Ovary (tissue), 7 donors: ENCODE measurements at regions not wholly inside any gene's neighbourhood (a gene's known extent, or its start where the extent isn't known, plus 50 kb on each side); places are given as distances from the start of the nearest gene placed in this dataset.

Experiments
- DNase-seq, 5 donors: peaks; one replicate each; pipeline ENCODE4 v3.0.0-alpha.2; 2019 to 2020
- H3K27ac ChIP-seq, 2 donors: fragments of 200-600 bp; one replicate each; pipeline versions ENCODE4 v1.5.1 to v1.8.0; 2019 to 2022
- H3K27me3 ChIP-seq: fragments of 200-600 bp; one replicate; pipeline ENCODE4 v1.8.0; 2022
- H3K36me3 ChIP-seq: fragments of 200-600 bp; sonication (generic); one replicate; pipeline ENCODE4 v1.5.1; 2019
- H3K4me1 ChIP-seq: one replicate; pipeline ENCODE4 v1.8.1; 2013; ENCODE audit warnings: mild to moderate bottlenecking, moderate library complexity; ENCODE audit not compliant: insufficient read depth
- H3K4me3 ChIP-seq: fragments of 200-600 bp; sonication (generic); one replicate; pipeline ENCODE4 v1.5.1; 2017
- H3K9me3 ChIP-seq, 2 donors: fragments of 200-600 bp in 1 of 2; sonication (generic) in 1 of 2; one replicate each; pipeline versions ENCODE4 v1.5.1 to v1.8.1; 2013 to 2019; ENCODE audit warnings: mild to moderate bottlenecking in 1 of 2, moderate library complexity in 1 of 2
- EP300 ChIP-seq: sonication (generic); formaldehyde crosslinking; IDR thresholded peaks from one replicate; pipeline ENCODE4 v1.6.1; 2017; ENCODE audit warnings: antibody characterized with exemption
- POLR2A ChIP-seq: fragments of 450-650 bp; IDR thresholded peaks from one replicate; pipeline ENCODE4 v1.6.1; 2017; ENCODE audit warnings: antibody characterized with exemption, mild to moderate bottlenecking, moderate library complexity
- WGBS, 3 donors: extraction: QIAGEN DNeasy Blood & Tissue Kit in 1 of 3; methylation state at CpG; one replicate each; pipeline versions ENCODE4 v1.1.5 to v1.1.7; 2013 to 2017; 5-methylcytosine and 5-hydroxymethylcytosine counted together
- intact Hi-C, 4 donors: fragments of 100-400 bp; cut with DNase I; formaldehyde crosslinking; loops; one replicate each; pipeline versions ENCODE4 v1.11.0 to v1.15.1; 2022 to 2023
- TF ChIP-seq, protein P1 (sequence below), 3 donors: fragments of 450-650 bp in 2 of 3; fragments of 200-600 bp in 1 of 3; IDR thresholded peaks; one replicate each; pipeline versions ENCODE4 v1.5.1 to v1.8.0; 2016 to 2022; ENCODE audit warnings: antibody characterized with exemption in 3 of 3, mild to moderate bottlenecking in 1 of 3
- donor health status: DM: no; HTN: no; CAD: no; lungs with moderate emphysema.
- donor health status: DM: no; HTN: no; CAD: no.
- donor health status: Bipolar disorder and iron deficiency.
- donor health status: DM: no; HTN: no; CAD: no.
- donor health status: DM: yes; HTN: yes; CAD: no.

DNA sequence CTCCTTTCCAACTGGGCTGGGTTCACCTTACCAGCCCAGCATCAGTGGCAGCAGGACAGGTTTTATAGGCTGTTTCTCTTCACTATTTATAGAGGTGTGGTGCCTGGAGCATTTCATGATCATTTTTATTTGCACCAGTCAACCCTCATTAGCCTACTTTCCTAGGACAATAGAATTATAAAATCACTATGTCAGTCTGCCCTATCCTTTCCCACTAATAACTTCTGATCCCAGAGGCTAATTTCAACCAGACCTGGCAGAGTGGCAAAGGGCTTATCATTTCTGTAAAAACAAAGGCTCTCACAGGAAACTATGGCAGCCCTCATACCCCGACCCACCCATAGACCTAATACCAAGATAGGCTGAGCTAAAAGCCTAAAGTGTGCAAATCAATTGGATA, 243.5 kb upstream of the TMEFF2 start:
- DNase-seq, result no peak
- Histone ChIP-seq H3K27ac (no peak overlapping the region), H3K4me1 (no peaks in the 10 kb centered on the region), H3K4me3 (no peak overlapping the region), H3K36me3 (no peaks in the 10 kb centered on the region), H3K27me3 (no peaks in the 10 kb centered on the region), H3K9me3 (no peaks in the 10 kb centered on the region)
- WGBS, 3 donors, result 75 to 98% (median 80%) methylated on average over 1 of the region's 1 CpG
- TF ChIP-seq, protein P1, sequence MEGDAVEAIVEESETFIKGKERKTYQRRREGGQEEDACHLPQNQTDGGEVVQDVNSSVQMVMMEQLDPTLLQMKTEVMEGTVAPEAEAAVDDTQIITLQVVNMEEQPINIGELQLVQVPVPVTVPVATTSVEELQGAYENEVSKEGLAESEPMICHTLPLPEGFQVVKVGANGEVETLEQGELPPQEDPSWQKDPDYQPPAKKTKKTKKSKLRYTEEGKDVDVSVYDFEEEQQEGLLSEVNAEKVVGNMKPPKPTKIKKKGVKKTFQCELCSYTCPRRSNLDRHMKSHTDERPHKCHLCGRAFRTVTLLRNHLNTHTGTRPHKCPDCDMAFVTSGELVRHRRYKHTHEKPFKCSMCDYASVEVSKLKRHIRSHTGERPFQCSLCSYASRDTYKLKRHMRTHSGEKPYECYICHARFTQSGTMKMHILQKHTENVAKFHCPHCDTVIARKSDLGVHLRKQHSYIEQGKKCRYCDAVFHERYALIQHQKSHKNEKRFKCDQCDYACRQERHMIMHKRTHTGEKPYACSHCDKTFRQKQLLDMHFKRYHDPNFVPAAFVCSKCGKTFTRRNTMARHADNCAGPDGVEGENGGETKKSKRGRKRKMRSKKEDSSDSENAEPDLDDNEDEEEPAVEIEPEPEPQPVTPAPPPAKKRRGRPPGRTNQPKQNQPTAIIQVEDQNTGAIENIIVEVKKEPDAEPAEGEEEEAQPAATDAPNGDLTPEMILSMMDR (IDR thresholded peaks at IDR 0.05), result no peak
- TF ChIP-seq POLR2A, result no peak
- TF ChIP-seq EP300, result no peak
- intact Hi-C loops, result no loop called here

DNA sequence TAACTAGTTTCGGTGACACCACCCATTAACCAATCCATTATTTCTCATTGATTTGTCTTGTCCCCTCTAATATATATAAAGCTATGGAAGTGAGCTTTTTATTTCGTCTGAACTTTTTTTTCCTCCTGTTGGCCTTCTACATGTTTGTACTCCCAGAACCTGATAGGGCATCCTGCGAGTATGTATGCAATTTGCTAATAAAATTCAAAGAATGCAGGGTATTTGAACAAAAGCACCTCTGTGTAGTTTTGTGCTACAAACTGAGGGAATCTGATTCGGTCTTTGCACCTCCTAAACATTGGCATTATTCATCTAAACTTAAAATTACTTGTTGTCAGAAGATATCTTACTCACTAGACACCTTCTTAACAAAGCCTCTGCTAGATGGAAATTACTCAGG, 242.9 kb upstream of the TMEFF2 start:
- Histone ChIP-seq H3K9me3 (no peaks in the 10 kb centered on the region), H3K4me3 (no peak overlapping the region), H3K27ac (no peak overlapping the region), H3K27me3 (no peaks in the 10 kb centered on the region), H3K4me1 (no peaks in the 10 kb centered on the region), H3K36me3 (no peaks in the 10 kb centered on the region)
- 51 to 53% (median 52%) methylated on average over 4 of the region's 4 CpGs for WGBS, 3 donors
- no peak for DNase-seq
- TF ChIP-seq EP300 (no peak), POLR2A (no peak)
- TF ChIP-seq, protein P1 (IDR thresholded peaks at IDR 0.05), result no peak
- intact Hi-C loops, result no loop called here

DNA sequence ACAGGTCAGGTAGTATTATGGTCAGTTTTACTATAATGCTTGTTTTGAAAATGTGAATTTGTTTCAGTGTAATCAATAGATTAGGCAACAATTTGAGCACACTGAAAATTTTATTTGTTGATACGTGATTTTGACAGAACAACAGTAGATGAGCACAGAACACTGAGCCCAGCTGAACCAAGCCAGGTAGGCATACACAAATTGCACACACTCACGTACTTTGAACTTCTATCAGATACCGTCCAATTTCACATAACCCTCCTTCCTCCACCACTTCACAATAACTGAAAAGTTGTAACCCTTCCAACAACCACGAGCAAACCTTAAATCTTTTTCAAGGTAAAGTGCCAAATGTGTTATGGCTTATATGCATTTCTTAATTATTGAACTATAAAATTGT, 229.5 kb upstream of the TMEFF2 start:
- H3K27me3 ChIP-seq, result no peaks in the 10 kb centered on the region
- no peak overlapping the region for H3K4me3 ChIP-seq
- DNase-seq, result no peak
- intact Hi-C loops, result no loop called here
- 59 to 69% (median 61%) methylated on average over 4 of the region's 4 CpGs for WGBS, 3 donors
- TF ChIP-seq EP300, result no peak
- TF ChIP-seq, protein P1 (IDR thresholded peaks at IDR 0.05), result no peak
- no peak for TF ChIP-seq POLR2A
- H3K4me1 ChIP-seq, result no peaks in the 10 kb centered on the region
- no peak overlapping the region for H3K27ac ChIP-seq
- H3K9me3 ChIP-seq, result no peaks in the 10 kb centered on the region
- H3K36me3 ChIP-seq, result no peaks in the 10 kb centered on the region

DNA sequence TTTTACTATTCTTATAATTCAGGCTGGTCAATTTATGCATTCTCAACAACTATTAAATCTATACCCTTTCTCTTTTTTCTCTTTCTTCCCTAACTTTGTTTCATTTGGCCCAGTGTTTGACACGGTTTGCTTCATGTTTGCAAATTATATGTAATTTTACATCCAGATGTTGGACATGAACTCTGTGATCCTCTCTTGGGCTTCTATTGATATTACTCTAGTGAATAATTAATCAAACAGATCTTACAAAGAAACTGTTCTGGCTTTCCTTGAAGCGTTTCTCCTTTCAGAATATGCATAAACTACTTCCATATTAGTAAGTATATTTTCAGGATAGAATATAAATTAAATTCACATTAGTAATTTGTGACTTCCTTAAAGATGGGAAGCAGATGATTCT, 225.1 kb upstream of the TMEFF2 start:
- TF ChIP-seq EP300 (no peak), POLR2A (no peak)
- TF ChIP-seq, protein P1 (IDR thresholded peaks at IDR 0.05), result no peak
- 46 to 59% (median 57%) methylated on average over 2 of the region's 2 CpGs for WGBS, 3 donors
- intact Hi-C loops, result no loop called here
- no peaks in the 10 kb centered on the region for H3K4me1 ChIP-seq
- DNase-seq, result no peak
- H3K9me3 ChIP-seq, result no peaks in the 10 kb centered on the region
- H3K27me3 ChIP-seq, result no peaks in the 10 kb centered on the region
- H3K4me3 ChIP-seq, result no peak overlapping the region
- no peak overlapping the region for H3K27ac ChIP-seq
- H3K36me3 ChIP-seq, result no peaks in the 10 kb centered on the region

DNA sequence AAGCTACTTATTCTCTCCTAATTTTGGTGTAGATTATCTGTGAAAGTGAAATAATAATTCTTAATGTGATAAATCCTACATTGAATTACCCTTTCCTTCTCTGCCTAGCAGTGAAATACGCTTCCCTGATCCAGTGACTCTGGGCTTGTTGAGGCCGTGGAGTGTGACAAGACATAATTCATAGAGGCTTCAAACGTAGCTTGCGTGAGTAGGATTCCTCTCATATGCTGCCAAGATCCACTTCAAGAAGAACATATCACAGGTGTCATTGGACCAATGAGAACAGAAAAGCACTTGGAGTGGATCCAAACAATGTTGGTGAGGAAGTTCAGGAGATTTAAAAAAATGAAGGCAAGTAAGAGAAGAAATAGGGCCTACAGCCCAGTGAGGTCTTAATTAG, 221.3 kb upstream of the TMEFF2 start:
- TF ChIP-seq, protein P1 (IDR thresholded peaks at IDR 0.05), result no peak
- TF ChIP-seq POLR2A, result no peak
- TF ChIP-seq EP300, result no peak
- no peak overlapping the region for H3K27ac ChIP-seq
- WGBS, 3 donors, result 20 to 27% (median 24%) methylated on average over 4 of the region's 4 CpGs
- H3K36me3 ChIP-seq, result no peaks in the 10 kb centered on the region
- H3K4me1 ChIP-seq, result no peaks in the 10 kb centered on the region
- H3K4me3 ChIP-seq, result no peak overlapping the region
- no peak for DNase-seq
- H3K9me3 ChIP-seq, result peaks cover 0 to 4% of the 10 kb centered on the region in 2 donors
- intact Hi-C loops, result no loop called here
- no peaks in the 10 kb centered on the region for H3K27me3 ChIP-seq
